OCI-LY3 (cell line): ENCODE measurements at regions not wholly inside any gene's neighbourhood (a gene's known extent, or its start where the extent isn't known, plus 50 kb on each side); places are given as distances from the start of the nearest gene placed in this dataset.

Experiments
- H2AFZ ChIP-seq: fragments of 200-600, 300-600 bp; shearing (Covaris generic); 2 replicates; pipeline ENCODE4 v1.6.0; 2014; ENCODE audit warnings: antibody characterized with exemption, low read depth, low read length
- H3K27ac ChIP-seq: fragments of 200-600, 300-600 bp; sonication (generic); 2 replicates; pipeline ENCODE4 v1.5.1; 2014; ENCODE audit warnings: mild to moderate bottlenecking, low read length, moderate library complexity, mixed read lengths
- H3K27me3 ChIP-seq: fragments of 200-600, 300-600 bp; sonication (generic); 2 replicates; pipeline ENCODE4 v1.6.1; 2014; ENCODE audit warnings: low read depth, low read length, mixed read lengths
- H3K36me3 ChIP-seq: fragments of 200-600, 300-600 bp; sonication (generic); replicated peaks from 2 replicates; pipeline ENCODE3; 2014; ENCODE audit warnings: low read depth, low read length, mixed read lengths
- H3K4me1 ChIP-seq: fragments of 300-600, 200-600 bp; sonication (generic); 2 replicates; pipeline ENCODE4 v1.6.1; 2014; ENCODE audit warnings: low read length, mixed read lengths
- H3K4me2 ChIP-seq: fragments of 200-600, 300-600 bp; sonication (generic); 2 replicates; pipeline ENCODE4 v1.6.1; 2014; ENCODE audit warnings: low read length, mixed read lengths
- H3K4me3 ChIP-seq: fragments of 300-600, 200-600 bp; sonication (generic); 2 replicates; pipeline ENCODE4 v1.5.1; 2014; ENCODE audit warnings: antibody characterized with exemption, mild to moderate bottlenecking, low read length, moderate library complexity
- H3K79me2 ChIP-seq: fragments of 300-600, 200-600 bp; shearing (Covaris generic); 2 replicates; pipeline ENCODE4 v1.6.1; 2014; ENCODE audit warnings: mild to moderate bottlenecking, low read length, mixed read lengths
- H3K9ac ChIP-seq: fragments of 300-600, 200-600 bp; shearing (Covaris generic); 2 replicates; pipeline ENCODE4 v1.6.0; 2014; ENCODE audit warnings: mild to moderate bottlenecking, low read length, moderate library complexity
- H3K9me3 ChIP-seq: fragments of 200-600, 300-600 bp; shearing (Covaris generic); 2 replicates; pipeline ENCODE4 v1.6.1; 2014; ENCODE audit warnings: low read length, mixed read lengths; ENCODE audit not compliant: insufficient read depth
- H4K20me1 ChIP-seq: fragments of 200-600, 300-600 bp; sonication (generic); 2 replicates; pipeline ENCODE4 v1.6.1; 2016; ENCODE audit warnings: low read length, mixed read lengths; ENCODE audit not compliant: insufficient read depth
- CTCF ChIP-seq: fragments of 200-600, 300-600 bp; sonication (generic); IDR thresholded peaks from 2 replicates; pipeline ENCODE4 v1.5.1; 2014; ENCODE audit warnings: antibody characterized with exemption, low read length, low read depth
- EZH2phosphoT487 ChIP-seq: fragments of 200-600 bp; shearing (Covaris generic); IDR thresholded peaks from 2 replicates; pipeline ENCODE4 v1.6.1; 2018; ENCODE audit warnings: antibody characterized with exemption, mixed run types, low read depth

GRCh38 chr20:43306837-43307236 is 117.1 kb upstream of the PTPRT start:
- H2AFZ ChIP-seq = no peak overlapping the region
- H3K27ac ChIP-seq = no peak overlapping the region
- H3K9me3 ChIP-seq = 0 out of 2 replicates have a peak, but pooled peaks cover 8% of the 10 kb centered on the region
- no peak overlapping the region for H3K4me3 ChIP-seq
- no peaks in the 10 kb centered on the region for H4K20me1 ChIP-seq
- TF ChIP-seq CTCF (no peak), EZH2phosphoT487 (no peak)
- H3K27me3 ChIP-seq = peaks cover 31% of the 10 kb centered on the region
- H3K79me2 ChIP-seq = no peaks in the 10 kb centered on the region
- no peaks in the 10 kb centered on the region for H3K36me3 ChIP-seq
- H3K4me2 ChIP-seq = no peak overlapping the region
- no peaks in the 10 kb centered on the region for H3K4me1 ChIP-seq
- H3K9ac ChIP-seq = no peak overlapping the region

DNA sequence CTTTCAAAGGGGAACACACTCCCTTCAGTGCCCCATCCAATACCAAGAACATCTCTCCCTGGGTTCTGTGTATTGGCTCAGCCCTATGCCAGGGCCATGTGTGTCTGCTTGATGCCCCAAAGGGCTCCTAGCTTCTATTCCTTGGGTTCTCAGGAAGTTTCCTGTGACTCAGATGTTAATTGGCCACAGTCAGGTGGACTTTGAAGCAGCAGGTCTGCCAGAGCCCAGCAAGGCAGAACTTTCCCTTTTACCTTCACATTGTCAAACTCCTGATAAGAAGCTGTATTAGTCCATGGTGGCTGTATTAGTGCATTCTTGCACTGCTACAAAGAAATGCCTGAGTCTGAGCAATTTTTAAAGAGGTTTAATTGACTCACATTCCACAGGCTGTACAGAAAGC is 116.0 kb upstream of the PTPRT start:
- Histone ChIP-seq H3K9me3 (0 out of 2 replicates have a peak, but pooled peaks cover 8% of the 10 kb centered on the region), H3K4me1 (no peaks in the 10 kb centered on the region), H3K27me3 (peaks cover 23% of the 10 kb centered on the region), H3K79me2 (no peaks in the 10 kb centered on the region), H3K9ac (no peak overlapping the region), H2AFZ (no peak overlapping the region), H3K4me3 (no peak overlapping the region), H3K36me3 (no peaks in the 10 kb centered on the region), H4K20me1 (no peaks in the 10 kb centered on the region), H3K27ac (no peak overlapping the region), H3K4me2 (no peak overlapping the region)
- TF ChIP-seq CTCF = no peak
- no peak for TF ChIP-seq EZH2phosphoT487

- Histone ChIP-seq H3K9ac (no peak overlapping the region), H3K4me3 (no peak overlapping the region), H3K79me2 (no peaks in the 10 kb centered on the region), H4K20me1 (no peaks in the 10 kb centered on the region), H3K9me3 (0 out of 2 replicates have a peak, but pooled peaks cover 8% of the 10 kb centered on the region), H3K36me3 (no peaks in the 10 kb centered on the region), H3K4me2 (no peak overlapping the region), H3K27me3 (peaks cover 25% of the 10 kb centered on the region), H3K27ac (no peak overlapping the region), H2AFZ (no peak overlapping the region), H3K4me1 (no peaks in the 10 kb centered on the region)
- TF ChIP-seq CTCF = no peak
- TF ChIP-seq EZH2phosphoT487 = no peak
These were observed 114.9 kb upstream of the PTPRT start for GRCh38 chr20:43304598-43304997.

- H3K9ac ChIP-seq = no peak overlapping the region
- H3K79me2 ChIP-seq = no peaks in the 10 kb centered on the region
- no peaks in the 10 kb centered on the region for H4K20me1 ChIP-seq
- no peak overlapping the region for H3K4me3 ChIP-seq
- no peaks in the 10 kb centered on the region for H3K36me3 ChIP-seq
- no peak overlapping the region for H3K27ac ChIP-seq
- no peaks in the 10 kb centered on the region for H3K4me1 ChIP-seq
- no peak overlapping the region for H3K4me2 ChIP-seq
- no peaks in the 10 kb centered on the region for H3K9me3 ChIP-seq
- H2AFZ ChIP-seq = no peak overlapping the region
- TF ChIP-seq EZH2phosphoT487 (no peak), CTCF (no peak)
- H3K27me3 ChIP-seq = peaks cover 24% of the 10 kb centered on the region
These were observed 113.2 kb upstream of the PTPRT start for GRCh38 chr20:43302936-43303335.
